ENCODE measurements at regions not wholly inside any gene's neighbourhood (a gene's known extent, or its start where the extent isn't known, plus 50 kb on each side); places are given as distances from the start of the nearest gene placed in this dataset.

DNA sequence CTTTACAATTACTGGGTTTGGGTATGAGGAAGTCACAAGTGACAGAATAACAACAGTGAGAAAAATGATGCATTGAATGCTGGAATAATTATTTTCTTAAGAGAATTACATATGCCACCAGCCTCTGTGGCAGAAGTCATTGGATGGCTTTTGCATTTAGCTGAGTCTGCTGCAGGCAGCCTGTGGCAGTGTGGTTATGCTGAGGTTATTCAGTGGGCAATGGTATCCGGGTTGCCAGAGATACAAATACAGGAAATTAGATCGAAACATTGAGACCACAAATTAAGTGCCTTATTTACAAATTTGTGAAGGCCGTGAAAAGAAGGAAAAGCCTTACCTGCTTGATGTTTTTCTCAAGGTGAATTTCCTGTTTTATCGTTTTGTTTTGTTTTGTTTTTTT is 1050.0 kb downstream of the GALC start:
- intact Hi-C loops (cut with micrococcal nuclease), result no loop called here

DNA sequence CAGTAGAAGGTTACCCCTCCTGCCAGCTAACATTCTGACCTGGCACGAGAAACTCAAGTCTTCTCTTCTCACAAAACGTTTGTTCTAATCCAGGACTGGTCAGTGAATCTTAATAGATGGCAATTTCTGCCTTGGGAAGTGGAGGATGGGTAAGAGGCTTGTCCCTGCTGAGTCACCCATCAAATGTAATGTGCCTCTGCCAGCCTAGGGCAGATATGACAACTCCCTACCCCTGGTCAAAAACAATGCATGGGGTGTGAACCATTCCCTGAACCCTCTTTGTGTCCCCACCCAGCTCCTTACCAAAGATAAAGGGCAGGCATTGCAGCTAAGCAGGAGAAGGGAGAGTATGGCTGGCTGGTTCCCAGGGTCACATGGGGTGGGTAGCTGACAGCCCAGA is 1052.9 kb downstream of the GALC start:
- no peaks in the 10 kb centered on the region for H3K4me1 ChIP-seq
- no peak overlapping the region for H3K27ac ChIP-seq (replicated peaks)
- TF ChIP-seq, protein P1, sequence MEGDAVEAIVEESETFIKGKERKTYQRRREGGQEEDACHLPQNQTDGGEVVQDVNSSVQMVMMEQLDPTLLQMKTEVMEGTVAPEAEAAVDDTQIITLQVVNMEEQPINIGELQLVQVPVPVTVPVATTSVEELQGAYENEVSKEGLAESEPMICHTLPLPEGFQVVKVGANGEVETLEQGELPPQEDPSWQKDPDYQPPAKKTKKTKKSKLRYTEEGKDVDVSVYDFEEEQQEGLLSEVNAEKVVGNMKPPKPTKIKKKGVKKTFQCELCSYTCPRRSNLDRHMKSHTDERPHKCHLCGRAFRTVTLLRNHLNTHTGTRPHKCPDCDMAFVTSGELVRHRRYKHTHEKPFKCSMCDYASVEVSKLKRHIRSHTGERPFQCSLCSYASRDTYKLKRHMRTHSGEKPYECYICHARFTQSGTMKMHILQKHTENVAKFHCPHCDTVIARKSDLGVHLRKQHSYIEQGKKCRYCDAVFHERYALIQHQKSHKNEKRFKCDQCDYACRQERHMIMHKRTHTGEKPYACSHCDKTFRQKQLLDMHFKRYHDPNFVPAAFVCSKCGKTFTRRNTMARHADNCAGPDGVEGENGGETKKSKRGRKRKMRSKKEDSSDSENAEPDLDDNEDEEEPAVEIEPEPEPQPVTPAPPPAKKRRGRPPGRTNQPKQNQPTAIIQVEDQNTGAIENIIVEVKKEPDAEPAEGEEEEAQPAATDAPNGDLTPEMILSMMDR (IDR thresholded peaks at IDR 0.05; ENCODE audit: borderline replicate concordance), result no peak
- intact Hi-C loops (cut with micrococcal nuclease), result no loop called here
- H3K9me3 ChIP-seq (replicated peaks), result peaks cover 7% of the 10 kb centered on the region
- H3K36me3 ChIP-seq, result no peaks in the 10 kb centered on the region
- H3K4me3 ChIP-seq, result no peak overlapping the region
- no peaks in the 10 kb centered on the region for H3K27me3 ChIP-seq (ENCODE audit: low read depth)
- no peak for DNase-seq

More for the DNA sequence above, 1050.0 kb downstream of the GALC start:
- TF ChIP-seq, protein P1 (IDR thresholded peaks at IDR 0.05; ENCODE audit: borderline replicate concordance), result no peak
- no peaks in the 10 kb centered on the region for H3K27me3 ChIP-seq (ENCODE audit: low read depth)
- no peaks in the 10 kb centered on the region for H3K36me3 ChIP-seq
- peaks cover 7% of the 10 kb centered on the region for H3K9me3 ChIP-seq (replicated peaks)
- no peaks in the 10 kb centered on the region for H3K4me1 ChIP-seq
- no peak for DNase-seq
- H3K4me3 ChIP-seq, result no peak overlapping the region
- no peak overlapping the region for H3K27ac ChIP-seq (replicated peaks)

DNA sequence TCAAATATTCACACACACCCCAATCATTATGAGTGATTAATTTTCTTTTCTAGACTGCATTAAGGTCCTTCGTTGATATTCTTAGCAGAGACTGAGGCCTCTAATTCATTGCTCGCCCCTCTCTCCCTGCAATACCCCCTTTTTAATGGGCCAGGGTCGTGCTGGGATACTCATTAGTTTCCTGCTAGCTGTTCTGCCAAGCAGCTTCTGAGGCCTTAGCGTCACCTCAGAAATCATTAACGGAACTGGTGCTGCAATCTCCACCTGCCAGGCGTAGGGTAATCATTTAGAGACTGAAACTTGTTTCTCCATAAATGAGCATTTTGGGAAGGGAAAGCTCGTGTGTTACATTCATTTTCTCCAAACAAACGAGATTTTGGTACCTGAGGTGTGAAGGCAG is 1054.7 kb downstream of the GALC start:
- H3K4me1 ChIP-seq, result no peaks in the 10 kb centered on the region
- H3K27ac ChIP-seq (replicated peaks), result no peak overlapping the region
- intact Hi-C loops (cut with micrococcal nuclease), result no loop called here
- no peaks in the 10 kb centered on the region for H3K27me3 ChIP-seq (ENCODE audit: low read depth)
- H3K36me3 ChIP-seq, result no peaks in the 10 kb centered on the region
- DNase-seq, result no peak
- H3K9me3 ChIP-seq (replicated peaks), result peaks cover 5% of the 10 kb centered on the region
- TF ChIP-seq, protein P1 (IDR thresholded peaks at IDR 0.05; ENCODE audit: borderline replicate concordance), result no peak
- H3K4me3 ChIP-seq, result no peak overlapping the region

DNA sequence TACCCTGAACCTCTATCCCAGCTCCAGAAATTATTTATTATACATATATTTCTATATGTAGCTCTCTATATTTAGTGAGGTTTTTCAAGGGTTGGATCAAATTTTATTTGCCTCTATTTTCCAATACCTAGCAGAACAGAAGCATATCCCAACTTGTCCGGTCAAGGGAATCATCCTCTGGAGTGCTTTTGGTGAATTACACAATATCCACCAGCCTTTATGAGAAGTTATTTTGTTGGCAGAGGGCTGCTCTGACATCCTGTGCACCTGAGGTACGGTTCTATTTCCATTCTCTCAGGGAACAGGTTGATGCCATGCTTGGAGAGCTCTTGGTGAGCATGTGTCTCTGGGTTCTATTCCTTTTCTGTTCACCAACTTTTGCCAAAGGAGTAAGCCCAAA is 1056.4 kb downstream of the GALC start:
- Histone ChIP-seq H3K4me3 (no peak overlapping the region), H3K27ac (replicated peaks) (no peak overlapping the region), H3K4me1 (no peaks in the 10 kb centered on the region), H3K27me3 (ENCODE audit: low read depth) (no peaks in the 10 kb centered on the region), H3K9me3 (replicated peaks) (no peaks in the 10 kb centered on the region), H3K36me3 (no peaks in the 10 kb centered on the region)
- intact Hi-C loops (cut with micrococcal nuclease), result no loop called here
- DNase-seq, result no peak
- TF ChIP-seq, protein P1 (IDR thresholded peaks at IDR 0.05; ENCODE audit: borderline replicate concordance), result no peak

DNA sequence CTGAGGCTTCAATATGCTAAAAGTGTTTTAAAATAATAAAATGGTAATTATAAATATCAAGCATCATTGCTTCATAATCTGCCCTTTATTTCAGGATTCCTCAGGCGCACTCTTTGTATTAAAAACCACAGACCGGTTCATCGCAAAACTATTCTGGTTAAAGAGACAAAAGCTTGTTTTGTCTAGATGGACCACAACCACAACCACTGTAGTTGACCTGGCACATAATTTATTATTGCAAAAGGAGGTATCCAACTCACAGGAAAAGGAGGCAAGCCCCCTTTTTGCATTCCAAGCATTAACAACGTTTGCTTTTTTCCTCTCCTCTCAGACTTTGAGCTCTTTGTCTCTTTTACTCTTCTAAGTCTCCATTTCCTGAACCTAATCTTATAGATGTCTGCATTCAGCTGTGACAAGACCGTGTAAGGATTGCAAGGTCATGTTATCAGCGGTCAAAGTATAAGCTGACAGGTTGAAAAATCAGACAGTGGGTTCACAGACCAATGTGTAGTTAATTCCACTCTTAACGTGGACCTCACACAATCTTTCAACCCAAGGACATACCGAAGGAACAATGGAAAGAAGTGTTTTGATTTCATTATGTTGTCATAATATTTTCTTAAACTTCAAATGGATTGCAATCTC is 1057.6 kb downstream of the GALC start:
- intact Hi-C loops (cut with micrococcal nuclease), result no loop called here
- TF ChIP-seq, protein P1 (IDR thresholded peaks at IDR 0.05; ENCODE audit: borderline replicate concordance), result no peak
- H3K9me3 ChIP-seq (replicated peaks), result no peaks in the 10 kb centered on the region

More for the DNA sequence above, 1057.6 kb downstream of the GALC start:
- no peak overlapping the region for H3K4me3 ChIP-seq
- H3K27ac ChIP-seq (replicated peaks), result no peak overlapping the region
- no peaks in the 10 kb centered on the region for H3K4me1 ChIP-seq
- H3K36me3 ChIP-seq, result no peaks in the 10 kb centered on the region
- H3K27me3 ChIP-seq (ENCODE audit: low read depth), result no peaks in the 10 kb centered on the region
- no peak for DNase-seq
